ENCODE measurements at regions not wholly inside any gene's neighbourhood (a gene's known extent, or its start where the extent isn't known, plus 50 kb on each side); places are given as distances from the start of the nearest gene placed in this dataset.
"Not testable (repeated sequence)": the region's sequence is repeated elsewhere in the genome, so short reads cannot be mapped to it uniquely, and the experiment has no call there.

GRCh38 chr2:106339609-106340008 is 128.6 kb downstream of the RGPD3 start:
- Mint-ChIP-seq H3K27me3 (ENCODE audit: low read depth) (peaks cover 5% of the 10 kb centered on the region), H3K27ac (no peak overlapping the region), H3K4me1 (ENCODE audit: low read depth) (no peaks in the 10 kb centered on the region), H3K4me3 (no peak overlapping the region), H3K36me3 (ENCODE audit: low read depth) (no peaks in the 10 kb centered on the region), H3K9me3 (no peaks in the 10 kb centered on the region)
- DNase-seq (ENCODE audit: low spot score) = no peak

- no peaks in the 10 kb centered on the region for H3K9me3 Mint-ChIP-seq
- no peak overlapping the region for H3K27ac Mint-ChIP-seq
- H3K4me1 Mint-ChIP-seq (ENCODE audit: low read depth) = no peaks in the 10 kb centered on the region
- no peak overlapping the region for H3K4me3 Mint-ChIP-seq
- peaks cover 5% of the 10 kb centered on the region for H3K27me3 Mint-ChIP-seq (ENCODE audit: low read depth)
- DNase-seq (ENCODE audit: low spot score) = no peak
- H3K36me3 Mint-ChIP-seq (ENCODE audit: low read depth) = no peaks in the 10 kb centered on the region
Measured at GRCh38 chr2:106339132-106339531, 129.1 kb downstream of the RGPD3 start.

DNA sequence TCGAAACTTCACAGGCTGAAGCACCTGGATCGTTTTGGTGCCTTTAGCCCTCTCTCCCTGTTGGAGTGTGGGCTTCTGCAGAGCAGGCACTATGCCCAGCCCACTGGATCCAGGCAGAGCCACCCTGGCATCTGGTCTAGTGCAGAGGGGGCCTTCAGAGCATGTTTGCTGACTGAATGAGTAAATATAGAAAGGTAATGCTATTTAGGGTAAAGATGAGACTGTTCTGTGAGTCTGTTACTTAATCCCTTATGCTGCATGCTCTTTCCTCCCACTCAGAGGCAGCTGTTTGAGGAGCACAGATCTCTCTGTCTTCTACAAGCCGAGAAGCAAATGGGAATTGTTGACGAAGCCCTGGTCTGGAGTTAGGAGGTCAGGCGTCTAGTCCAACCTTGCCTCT is 130.2 kb downstream of the RGPD3 start:
- no peak for DNase-seq (ENCODE audit: low spot score)
- Mint-ChIP-seq H3K4me3 (no peak overlapping the region), H3K9me3 (no peaks in the 10 kb centered on the region), H3K36me3 (ENCODE audit: low read depth) (no peaks in the 10 kb centered on the region), H3K27ac (no peak overlapping the region), H3K4me1 (ENCODE audit: low read depth) (no peaks in the 10 kb centered on the region), H3K27me3 (ENCODE audit: low read depth) (peaks cover 5% of the 10 kb centered on the region)

GRCh38 chr2:106336737-106337136 is 131.5 kb downstream of the RGPD3 start:
- Mint-ChIP-seq H3K27ac (no peak overlapping the region), H3K4me3 (no peak overlapping the region), H3K9me3 (no peaks in the 10 kb centered on the region), H3K4me1 (ENCODE audit: low read depth) (peaks cover 2% of the 10 kb centered on the region), H3K27me3 (ENCODE audit: low read depth) (peaks cover 5% of the 10 kb centered on the region), H3K36me3 (ENCODE audit: low read depth) (no peaks in the 10 kb centered on the region)
- DNase-seq (ENCODE audit: low spot score) = no peak

DNA sequence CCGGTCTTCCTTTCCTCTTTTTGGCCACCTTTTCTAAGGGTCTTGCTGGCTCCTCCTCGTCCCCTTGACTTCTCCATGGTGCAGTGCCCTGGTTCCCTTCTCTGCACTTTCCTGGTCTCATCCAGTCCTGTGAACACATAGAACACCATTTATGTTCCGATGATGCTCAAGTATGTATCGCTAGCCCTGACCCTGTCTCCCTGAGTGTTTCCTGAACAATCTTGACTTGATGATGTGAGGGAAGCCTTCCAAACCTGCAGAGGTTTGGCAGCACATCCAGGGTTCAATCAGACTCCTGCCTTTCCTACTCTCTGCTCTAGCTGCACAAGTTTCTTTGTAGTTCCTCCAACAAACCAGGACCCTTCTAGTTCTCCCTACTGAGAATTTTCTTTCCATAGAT is 132.1 kb downstream of the RGPD3 start:
- Mint-ChIP-seq H3K4me3 (no peak overlapping the region), H3K27ac (no peak overlapping the region), H3K36me3 (ENCODE audit: low read depth) (no peaks in the 10 kb centered on the region), H3K4me1 (ENCODE audit: low read depth) (peaks cover 3% of the 10 kb centered on the region), H3K27me3 (ENCODE audit: low read depth) (peaks cover 5% of the 10 kb centered on the region), H3K9me3 (no peaks in the 10 kb centered on the region)
- no peak for DNase-seq (ENCODE audit: low spot score)

- DNase-seq (ENCODE audit: low spot score) = no peak
- Mint-ChIP-seq H3K4me3 (no peak overlapping the region), H3K36me3 (ENCODE audit: low read depth) (no peaks in the 10 kb centered on the region), H3K4me1 (ENCODE audit: low read depth) (peaks cover 3% of the 10 kb centered on the region), H3K27me3 (ENCODE audit: low read depth) (peaks cover 11% of the 10 kb centered on the region), H3K9me3 (no peaks in the 10 kb centered on the region), H3K27ac (no peak overlapping the region)
Measured at GRCh38 chr2:106334802-106335201, 133.4 kb downstream of the RGPD3 start.

GRCh38 chr2:106333253-106333873 is 134.8 kb downstream of the RGPD3 start:
- H3K27ac Mint-ChIP-seq; H3K9me3 Mint-ChIP-seq; H3K36me3 Mint-ChIP-seq (ENCODE audit: low read depth); DNase-seq (ENCODE audit: low spot score); H3K4me3 Mint-ChIP-seq; H3K4me1 Mint-ChIP-seq (ENCODE audit: low read depth): not testable (repeated sequence)
- peaks cover 15% of the 10 kb centered on the region for H3K27me3 Mint-ChIP-seq (ENCODE audit: low read depth)

DNA sequence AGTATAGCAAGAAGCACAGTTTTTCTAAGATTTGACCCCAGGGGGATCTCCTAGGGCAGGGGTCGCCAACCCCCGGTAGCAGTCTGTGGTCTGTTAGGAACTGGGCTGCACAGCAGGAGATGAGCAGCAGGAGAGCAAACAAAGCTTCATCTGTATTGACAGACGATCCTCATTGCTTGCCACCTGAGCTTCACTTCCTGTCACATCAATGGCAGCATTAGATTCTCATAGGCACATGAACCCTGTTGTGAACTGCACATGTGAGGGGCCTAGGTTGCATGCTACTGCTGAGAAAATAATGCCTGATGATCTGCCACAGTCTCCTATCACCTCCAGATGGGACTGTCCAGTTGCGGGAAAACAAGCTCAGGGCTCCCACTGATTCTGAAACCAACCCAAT is 136.2 kb downstream of the RGPD3 start:
- H3K36me3 Mint-ChIP-seq (ENCODE audit: low read depth) = no peaks in the 10 kb centered on the region
- no peak overlapping the region for H3K4me3 Mint-ChIP-seq
- no peak overlapping the region for H3K27ac Mint-ChIP-seq
- peaks cover 15% of the 10 kb centered on the region for H3K27me3 Mint-ChIP-seq (ENCODE audit: low read depth)
- H3K9me3 Mint-ChIP-seq = no peaks in the 10 kb centered on the region
- no peak for DNase-seq (ENCODE audit: low spot score)
- H3K4me1 Mint-ChIP-seq (ENCODE audit: low read depth) = peaks cover 3% of the 10 kb centered on the region

GRCh38 chr2:106330384-106331261 is 136.5 kb upstream of the UXS1 start:
- not testable (repeated sequence) for H3K36me3 Mint-ChIP-seq (ENCODE audit: low read depth); H3K27ac Mint-ChIP-seq; H3K4me3 Mint-ChIP-seq; H3K9me3 Mint-ChIP-seq; DNase-seq (ENCODE audit: low spot score); H3K4me1 Mint-ChIP-seq (ENCODE audit: low read depth)
- H3K27me3 Mint-ChIP-seq (ENCODE audit: low read depth) = peaks cover 18% of the 10 kb centered on the region

DNA sequence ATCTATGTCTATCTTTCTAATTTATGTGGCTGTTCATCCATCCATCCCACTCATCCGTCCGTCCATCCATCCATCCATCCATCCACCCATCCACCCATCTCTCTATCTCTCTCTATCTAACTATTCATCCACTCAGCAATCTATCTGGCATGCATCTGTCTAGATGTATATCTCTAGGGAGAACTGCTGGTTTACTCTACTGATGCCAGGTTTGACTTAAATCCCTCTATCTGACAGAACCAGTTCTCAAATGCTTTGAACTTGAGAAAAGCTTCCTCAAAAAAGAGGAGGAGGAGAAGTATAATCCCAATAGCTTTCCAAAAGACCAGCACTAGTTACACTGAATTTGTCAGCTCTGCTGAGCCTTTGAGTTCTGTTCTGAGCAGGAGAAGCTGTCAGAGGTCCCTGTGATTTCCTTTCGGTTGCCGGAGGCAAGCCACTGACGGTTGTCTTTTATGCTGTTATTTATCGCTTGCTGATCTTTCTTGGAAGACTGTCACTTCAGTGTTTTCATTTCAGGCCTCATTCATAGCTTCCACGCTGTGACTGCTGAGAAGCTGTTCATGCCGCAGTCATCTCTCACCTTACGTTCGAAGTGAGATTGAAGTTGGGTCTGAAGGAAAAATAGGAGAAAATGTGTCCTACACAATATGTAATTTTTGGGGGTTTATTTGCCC is 129.4 kb upstream of the UXS1 start:
- DNase-seq (ENCODE audit: low spot score) = no peak
- no peak overlapping the region for H3K4me3 Mint-ChIP-seq
- H3K36me3 Mint-ChIP-seq (ENCODE audit: low read depth) = no peaks in the 10 kb centered on the region
- H3K27ac Mint-ChIP-seq = no peak overlapping the region
- H3K27me3 Mint-ChIP-seq (ENCODE audit: low read depth) = peaks cover 12% of the 10 kb centered on the region
- H3K9me3 Mint-ChIP-seq = no peaks in the 10 kb centered on the region
- H3K4me1 Mint-ChIP-seq (ENCODE audit: low read depth) = no peaks in the 10 kb centered on the region

- H3K27ac Mint-ChIP-seq = no peak overlapping the region
- DNase-seq (ENCODE audit: low spot score) = no peak
- no peak overlapping the region for H3K4me3 Mint-ChIP-seq
- no peaks in the 10 kb centered on the region for H3K9me3 Mint-ChIP-seq
- no peaks in the 10 kb centered on the region for H3K4me1 Mint-ChIP-seq (ENCODE audit: low read depth)
- no peaks in the 10 kb centered on the region for H3K36me3 Mint-ChIP-seq (ENCODE audit: low read depth)
- peaks cover 12% of the 10 kb centered on the region for H3K27me3 Mint-ChIP-seq (ENCODE audit: low read depth)
Measured at GRCh38 chr2:106322281-106322680, 128.2 kb upstream of the UXS1 start.

GRCh38 chr2:106320439-106320838 is 126.3 kb upstream of the UXS1 start:
- not testable (repeated sequence) for H3K4me3 Mint-ChIP-seq, H3K27ac Mint-ChIP-seq

DNA sequence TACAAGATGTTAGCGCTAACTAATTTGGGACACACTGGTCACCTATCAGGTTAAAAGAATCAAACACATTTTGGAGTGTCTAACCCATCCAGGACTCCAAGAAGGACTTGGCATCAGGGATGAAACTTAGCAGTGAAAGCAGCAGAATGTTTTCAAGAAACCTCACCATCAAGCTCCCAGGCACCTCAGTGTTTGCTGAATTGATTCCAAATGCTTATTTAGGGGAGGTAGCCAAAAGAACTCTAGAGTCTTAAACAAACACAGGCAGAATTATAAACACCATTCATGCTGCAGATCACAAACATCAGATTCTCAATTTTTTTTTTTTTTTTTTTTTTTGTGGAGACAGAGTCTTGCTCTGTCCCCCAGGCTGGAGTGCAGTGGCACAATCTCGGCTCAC is 122.8 kb upstream of the UXS1 start:
- H3K9me3 Mint-ChIP-seq = no peaks in the 10 kb centered on the region
- H3K36me3 Mint-ChIP-seq (ENCODE audit: low read depth) = no peaks in the 10 kb centered on the region
- H3K4me1 Mint-ChIP-seq (ENCODE audit: low read depth) = peaks cover 7% of the 10 kb centered on the region
- no peaks in the 10 kb centered on the region for H3K27me3 Mint-ChIP-seq (ENCODE audit: low read depth)
- DNase-seq (ENCODE audit: low spot score) = no peak
- H3K27ac Mint-ChIP-seq = no peak overlapping the region
- no peak overlapping the region for H3K4me3 Mint-ChIP-seq

More at GRCh38 chr2:106320439-106320838, 126.3 kb upstream of the UXS1 start:
- not testable (repeated sequence) for H3K27me3 Mint-ChIP-seq (ENCODE audit: low read depth); H3K4me1 Mint-ChIP-seq (ENCODE audit: low read depth); DNase-seq (ENCODE audit: low spot score); H3K9me3 Mint-ChIP-seq; H3K36me3 Mint-ChIP-seq (ENCODE audit: low read depth)

DNA sequence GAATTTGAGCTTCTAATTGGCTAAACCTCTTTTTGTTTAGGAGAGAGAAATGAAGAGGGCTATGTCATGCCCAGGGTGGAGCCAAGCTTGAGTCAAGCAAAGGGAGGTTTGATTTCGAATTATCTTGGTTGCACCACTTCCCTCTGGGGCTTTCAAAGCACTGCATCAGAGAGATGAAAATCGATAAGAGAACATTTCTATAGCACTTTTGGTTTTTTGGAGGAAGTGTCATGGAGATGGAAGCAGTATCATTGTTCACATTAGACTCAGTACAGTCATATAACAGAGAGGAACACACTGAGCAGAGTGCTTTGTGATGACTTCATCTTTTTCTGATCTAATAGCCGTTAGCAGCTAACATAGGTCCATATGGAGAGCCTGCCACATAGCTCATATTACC is 120.3 kb upstream of the UXS1 start:
- Mint-ChIP-seq H3K4me1 (ENCODE audit: low read depth) (peaks cover 7% of the 10 kb centered on the region), H3K9me3 (no peaks in the 10 kb centered on the region), H3K36me3 (ENCODE audit: low read depth) (no peaks in the 10 kb centered on the region), H3K27ac (peak overlapping the region; percentile 32), H3K27me3 (ENCODE audit: low read depth) (no peaks in the 10 kb centered on the region), H3K4me3 (peak overlapping the region; percentile 21)
- peak; percentile 40 for DNase-seq (ENCODE audit: low spot score)

All from T-helper 2 cell treated with Interferon-gamma antibody and Interleukin-4, amounts not matched to agents 5 μg/mL and 100 μg/mL, for 36 hours (primary cell).